HUDEP-2 (cell line): ENCODE measurements at regions not wholly inside any gene's neighbourhood (a gene's known extent, or its start where the extent isn't known, plus 50 kb on each side); places are given as distances from the start of the nearest gene placed in this dataset.
"Not testable (repeated sequence)": the region's sequence is repeated elsewhere in the genome, so short reads cannot be mapped to it uniquely, and the experiment has no call there.

Experiments used
- DNase-seq, 76 experiments: peaks; one replicate each; lab custom pipeline; 2025; ENCODE audit not compliant: unreplicated experiment in 76 of 76; lab: John Stamatoyannopoulos, UW

DNA sequence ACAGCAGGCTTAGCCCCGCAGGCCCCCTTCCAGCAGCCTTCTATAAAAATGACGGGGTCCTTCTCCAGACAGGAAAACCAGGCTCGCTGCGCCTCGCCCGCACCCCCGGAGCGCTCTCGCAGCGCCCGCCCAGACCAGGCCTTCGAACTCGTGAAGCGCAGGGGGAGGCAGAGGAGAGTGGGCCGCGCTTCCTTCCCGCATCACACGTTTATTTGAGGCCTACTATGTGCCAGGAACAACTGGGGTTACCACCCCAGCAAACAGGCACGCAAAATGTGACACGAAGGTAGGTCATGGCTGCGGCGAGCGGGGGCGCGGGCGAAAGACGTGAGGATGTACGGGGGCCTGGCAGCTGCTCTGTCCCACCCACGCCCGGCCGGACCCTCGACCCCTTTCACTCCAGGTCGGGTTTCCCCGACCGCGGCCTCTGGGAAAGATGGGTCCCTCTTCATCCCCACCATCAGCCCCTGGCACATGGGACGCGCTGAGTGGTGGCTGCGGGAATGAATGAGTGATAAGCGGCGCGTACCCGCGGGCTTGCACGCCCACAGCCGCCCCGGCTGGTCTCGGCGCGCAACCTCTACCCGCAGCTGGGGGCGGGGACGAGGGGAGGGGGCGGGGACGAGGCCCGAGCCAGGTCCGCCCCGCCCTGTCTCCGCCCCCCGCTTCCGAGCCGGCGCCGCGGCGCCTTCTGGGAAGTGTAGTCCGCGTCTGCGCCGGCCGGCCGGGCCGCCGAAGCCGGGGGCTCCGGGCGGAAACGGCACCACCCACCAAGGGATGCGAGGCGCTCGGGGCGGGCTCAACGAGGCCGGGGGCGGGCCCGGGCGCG, 59.1 kb downstream of the ZNF467 start:
- peak in 67 of 76 experiments; percentile 4 to 87 (median 63) for DNase-seq

DNA sequence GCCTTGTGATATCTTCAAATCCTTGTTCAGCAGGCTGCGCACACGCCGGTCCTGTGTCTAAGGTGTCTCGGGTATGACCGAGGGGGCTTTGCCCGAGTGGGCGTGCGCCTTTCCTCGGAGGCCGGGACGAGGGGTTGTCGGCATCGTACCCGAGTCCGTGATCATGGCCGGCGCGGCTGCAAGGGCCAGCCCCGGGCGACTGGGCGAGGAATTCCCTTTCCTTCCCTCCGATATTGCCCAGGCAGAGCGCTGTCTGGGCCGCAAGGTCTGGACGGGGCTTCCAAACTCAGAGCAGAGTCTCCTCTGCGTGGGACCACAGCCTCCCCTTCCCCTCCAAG, 59.7 kb downstream of the ZNF467 start:
- DNase-seq: no peak

DNA sequence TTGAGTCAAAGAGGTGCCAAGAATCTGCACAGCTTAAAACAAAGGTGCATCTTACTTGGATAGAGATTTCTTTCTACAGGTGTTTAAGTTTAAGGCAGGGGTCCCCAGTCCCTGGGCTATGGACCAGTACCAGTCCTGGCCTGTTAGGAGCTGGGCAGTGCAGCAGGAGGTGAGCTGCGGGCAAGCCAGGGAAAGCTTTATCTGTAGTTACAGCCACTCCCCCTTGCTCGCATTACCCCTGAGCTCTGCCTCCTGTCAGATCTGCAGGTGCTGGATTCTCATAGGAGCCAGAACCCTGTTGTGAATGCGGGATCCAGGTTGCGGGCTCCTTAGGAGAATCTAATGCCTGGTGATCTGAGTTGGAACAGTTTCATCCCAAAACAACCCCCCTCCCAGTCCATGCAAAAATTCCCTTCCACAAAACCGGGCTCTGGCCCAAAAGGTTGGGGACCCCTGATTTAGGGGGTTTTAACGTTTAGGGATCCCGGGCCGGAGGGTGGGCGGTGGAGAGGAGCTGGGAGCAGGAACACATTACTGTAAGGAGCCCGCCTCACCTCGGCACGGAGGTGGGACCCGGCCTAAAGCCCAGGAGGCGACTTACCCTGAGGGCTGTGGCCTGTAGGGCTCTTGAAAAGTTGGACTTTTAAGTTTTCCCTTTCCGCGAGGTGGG, 60.2 kb downstream of the ZNF467 start:
- DNase-seq: no peak

DNA sequence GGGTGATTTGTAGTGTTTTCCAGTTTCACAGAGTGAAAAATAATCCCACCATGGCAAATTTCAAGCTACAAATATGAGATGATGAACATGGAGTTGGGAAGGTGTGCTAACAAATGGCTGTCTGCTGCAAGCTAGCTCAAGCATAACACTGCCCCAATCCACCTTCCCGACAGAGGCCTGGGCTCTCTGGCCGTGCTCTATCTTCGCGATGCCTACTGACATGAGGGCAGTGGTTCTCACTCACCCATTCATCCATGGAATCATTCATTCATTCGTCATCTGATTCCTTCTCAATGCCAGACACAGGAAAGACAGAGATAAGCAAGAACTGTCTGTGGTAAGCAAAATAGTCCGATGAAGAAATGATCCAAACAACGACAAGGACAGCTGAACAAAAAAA, 65.4 kb downstream of the ZNF467 start:
- no peak for DNase-seq

DNA sequence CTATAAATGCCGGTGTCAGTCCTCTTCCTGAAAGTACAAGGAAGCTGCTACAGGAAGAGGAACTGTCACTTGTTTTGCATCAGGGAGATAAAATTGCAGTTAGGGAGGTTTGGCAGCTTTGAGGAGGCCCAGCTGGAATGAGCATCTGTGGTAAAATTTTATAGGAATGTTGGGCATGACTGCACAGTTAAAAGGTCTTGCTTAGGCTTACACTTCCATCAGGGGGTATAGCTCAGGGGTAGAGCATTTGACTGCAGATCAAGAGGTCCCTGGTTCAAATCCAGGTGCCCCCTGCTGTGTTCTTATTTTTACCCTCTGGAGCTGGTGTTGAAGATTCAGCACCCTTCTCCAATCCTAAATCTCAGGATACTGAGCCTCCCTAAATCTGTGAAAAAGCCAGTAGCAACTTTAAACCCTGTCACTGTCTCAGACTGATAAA, 65.9 kb downstream of the ZNF467 start:
- no peak for DNase-seq

DNA sequence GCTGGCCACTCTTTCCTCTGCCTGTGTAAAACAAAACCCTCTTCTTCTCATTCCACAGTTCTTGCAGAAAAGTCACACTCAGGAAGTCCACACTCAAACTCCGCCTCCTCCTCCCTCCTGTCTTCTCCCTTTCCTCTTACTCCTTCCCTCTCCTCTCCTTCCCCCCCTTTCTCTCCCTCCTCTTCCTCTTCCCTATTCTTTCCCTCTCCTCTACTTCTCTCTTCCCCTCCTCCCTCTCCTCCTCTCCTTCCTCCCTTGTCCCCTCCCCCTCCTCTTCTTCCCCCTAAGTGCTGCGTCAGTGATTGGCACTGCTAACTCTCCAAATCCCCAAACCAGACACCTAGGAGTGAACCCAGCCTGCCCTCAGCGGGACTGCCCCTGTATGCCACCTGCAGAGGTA, 67.0 kb downstream of the ZNF467 start:
- no peak for DNase-seq

DNA sequence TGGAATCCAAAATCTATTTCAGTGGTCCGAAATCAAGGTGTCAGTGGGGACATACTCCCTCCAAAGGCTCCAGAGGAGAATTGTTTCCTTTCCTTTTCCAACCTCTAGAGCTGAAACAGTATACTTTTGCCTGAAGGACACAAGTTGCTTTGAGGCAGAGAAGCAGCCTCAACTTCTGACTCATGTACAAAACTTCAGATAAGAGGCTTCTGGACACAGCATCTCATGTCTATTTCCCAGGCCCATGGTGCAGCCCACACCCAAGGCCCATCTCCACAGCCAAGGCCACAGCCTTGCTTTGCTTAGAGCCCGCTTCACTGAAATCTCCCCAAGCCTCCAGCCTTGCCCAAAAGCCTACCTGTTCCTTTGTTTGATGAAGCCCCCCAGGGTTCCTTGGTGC, 68.9 kb downstream of the ZNF467 start:
- peak in 1 of 76 experiments; percentile 8 for DNase-seq

DNA sequence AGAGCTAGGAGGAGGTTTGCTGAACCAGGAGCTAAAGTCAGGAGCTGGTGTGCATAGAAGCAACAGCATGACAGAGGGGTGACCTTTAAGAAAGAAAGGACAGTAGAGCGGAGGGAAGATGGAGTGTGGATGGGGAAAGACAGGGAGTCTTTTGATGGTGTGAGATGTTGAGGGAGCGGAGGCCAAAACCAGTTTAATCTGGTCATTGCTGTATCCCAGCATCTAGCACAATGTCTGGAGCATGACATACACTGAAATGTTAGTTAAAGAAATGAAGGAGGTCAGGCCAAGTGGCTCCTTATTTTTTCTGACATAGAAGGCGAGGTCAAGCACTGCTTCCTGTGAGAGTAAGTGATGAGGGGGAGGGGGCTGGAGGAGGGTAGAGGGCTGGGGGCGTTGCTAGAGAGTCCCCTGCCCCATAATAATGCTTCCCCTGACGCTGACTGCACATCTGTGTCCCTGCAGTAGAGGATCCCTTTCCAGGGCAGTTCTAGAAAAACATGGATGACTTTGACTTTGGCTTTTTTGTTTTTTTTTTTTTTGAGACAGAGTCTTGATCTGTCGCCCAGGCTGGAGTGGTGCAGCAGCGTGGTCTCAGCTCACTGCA, 70.2 kb downstream of the ZNF467 start:
- DNase-seq: no peak

DNA sequence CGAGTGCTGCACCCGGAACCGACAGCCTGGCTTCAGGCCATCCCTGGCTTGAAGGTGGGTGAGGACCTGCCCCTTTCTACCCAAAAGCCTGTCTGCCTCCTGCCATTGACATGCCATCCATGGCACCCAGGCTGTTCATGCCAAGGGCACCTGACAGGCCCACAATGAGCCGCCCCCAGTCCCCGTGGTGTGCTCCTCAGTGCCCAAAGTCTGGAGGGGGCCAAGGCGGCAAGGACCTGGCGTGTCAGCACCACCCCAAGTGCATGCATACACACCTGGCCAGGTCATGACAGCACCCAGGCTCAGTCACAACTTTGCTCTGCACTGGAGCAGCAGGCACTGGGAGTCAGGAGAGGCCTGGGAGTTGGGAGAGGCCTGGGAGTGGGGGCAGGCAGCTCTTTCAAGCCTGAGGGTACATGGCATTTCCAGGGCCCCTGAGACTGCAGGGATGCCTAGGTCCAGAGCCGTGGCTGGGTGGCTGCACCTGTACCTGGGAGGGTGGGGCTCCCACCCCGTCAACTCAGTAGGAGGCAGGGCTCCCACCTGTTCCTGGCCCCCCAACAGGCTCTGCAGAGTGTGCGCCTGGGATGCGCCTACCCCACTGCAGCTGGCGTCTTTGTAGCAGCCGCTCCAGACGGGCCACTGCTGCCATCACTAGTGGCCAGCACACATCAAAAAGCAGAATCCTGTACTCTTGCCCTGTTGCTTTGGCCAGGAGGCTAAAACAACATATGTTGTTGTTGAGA, 71.7 kb downstream of the ZNF467 start:
- no peak for DNase-seq

DNA sequence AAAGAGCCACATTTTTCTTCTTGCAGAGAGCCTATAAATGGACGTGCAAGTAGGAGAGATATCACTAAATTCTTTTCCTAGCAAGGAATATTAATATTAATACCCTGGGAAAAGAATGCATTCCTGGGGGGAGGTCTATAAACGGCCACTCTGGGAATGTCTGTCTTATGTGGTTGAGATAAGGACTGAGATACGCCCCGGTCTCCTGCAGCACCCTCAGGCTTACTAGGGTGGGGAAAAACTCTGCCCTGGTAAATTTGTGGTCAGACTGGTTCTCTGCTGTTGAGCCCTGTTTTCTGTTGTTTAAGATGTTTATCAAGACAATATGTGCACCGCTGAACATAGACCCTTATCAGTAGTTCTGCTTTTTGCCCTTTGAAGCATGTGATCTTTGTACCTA, 75.6 kb downstream of the ZNF467 start:
- DNase-seq: peak in 2 of 76 experiments; percentile 10 to 22

DNA sequence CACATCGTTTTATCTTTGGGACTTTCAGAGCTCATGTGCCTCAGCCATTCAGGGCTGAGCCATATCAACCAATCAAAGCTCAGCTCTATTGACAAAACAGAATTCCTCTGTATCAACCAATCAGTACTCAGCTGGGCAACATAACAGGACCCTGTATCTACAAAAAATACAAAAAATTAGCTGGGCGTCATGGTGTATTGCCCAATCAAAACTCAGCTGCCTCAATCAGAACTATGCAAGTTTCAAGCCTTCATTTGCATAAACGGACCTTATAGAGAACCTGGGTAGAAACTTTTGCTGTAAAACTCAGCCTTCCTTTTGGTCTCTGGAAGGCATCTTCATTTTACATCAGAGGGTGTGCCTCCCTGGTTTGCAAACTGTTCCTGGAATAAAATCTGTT, 77.1 kb downstream of the ZNF467 start:
- no peak for DNase-seq

DNA sequence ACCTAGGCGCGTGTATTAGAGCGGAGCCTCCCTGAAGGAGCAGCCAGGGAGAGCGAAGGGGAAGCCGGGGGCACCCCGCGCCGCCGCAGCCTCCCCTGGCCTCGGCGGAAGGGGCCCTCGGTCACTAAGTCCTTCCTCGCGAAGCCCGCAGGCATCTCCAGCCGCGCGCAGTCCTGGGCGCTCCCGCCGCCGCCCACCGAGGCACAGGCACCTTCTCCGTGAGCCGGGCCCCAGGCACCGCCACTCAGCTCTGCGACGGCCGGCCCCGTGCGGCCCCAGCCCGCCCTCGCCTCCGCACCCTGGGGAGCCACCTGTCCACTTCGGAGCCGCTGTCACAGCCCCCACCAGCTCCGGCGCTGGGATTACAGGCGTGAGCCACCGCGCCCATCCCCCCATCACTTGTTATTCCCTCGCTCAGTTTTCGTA, 80.8 kb downstream of the ZNF467 start:
- no peak for DNase-seq

DNA sequence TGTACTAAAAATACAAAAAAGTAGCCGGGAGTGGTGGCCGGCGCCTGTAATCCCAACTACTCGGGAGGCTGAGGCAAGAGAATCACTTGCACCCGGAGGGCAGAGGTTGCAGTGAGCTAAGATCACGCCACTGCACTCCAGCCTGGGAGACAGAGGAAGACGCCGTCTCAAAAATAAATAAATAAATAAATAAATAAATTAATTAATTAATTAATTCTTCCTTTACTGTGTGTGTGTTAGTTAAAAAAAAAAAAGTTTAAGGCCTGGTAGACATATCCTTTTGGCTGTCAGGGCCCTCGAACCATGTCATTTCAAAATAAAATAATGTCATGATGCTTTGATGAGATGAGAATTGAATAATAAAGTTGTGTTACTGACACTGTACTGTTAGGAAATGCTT, 81.3 kb downstream of the ZNF467 start:
- no peak for DNase-seq

DNA sequence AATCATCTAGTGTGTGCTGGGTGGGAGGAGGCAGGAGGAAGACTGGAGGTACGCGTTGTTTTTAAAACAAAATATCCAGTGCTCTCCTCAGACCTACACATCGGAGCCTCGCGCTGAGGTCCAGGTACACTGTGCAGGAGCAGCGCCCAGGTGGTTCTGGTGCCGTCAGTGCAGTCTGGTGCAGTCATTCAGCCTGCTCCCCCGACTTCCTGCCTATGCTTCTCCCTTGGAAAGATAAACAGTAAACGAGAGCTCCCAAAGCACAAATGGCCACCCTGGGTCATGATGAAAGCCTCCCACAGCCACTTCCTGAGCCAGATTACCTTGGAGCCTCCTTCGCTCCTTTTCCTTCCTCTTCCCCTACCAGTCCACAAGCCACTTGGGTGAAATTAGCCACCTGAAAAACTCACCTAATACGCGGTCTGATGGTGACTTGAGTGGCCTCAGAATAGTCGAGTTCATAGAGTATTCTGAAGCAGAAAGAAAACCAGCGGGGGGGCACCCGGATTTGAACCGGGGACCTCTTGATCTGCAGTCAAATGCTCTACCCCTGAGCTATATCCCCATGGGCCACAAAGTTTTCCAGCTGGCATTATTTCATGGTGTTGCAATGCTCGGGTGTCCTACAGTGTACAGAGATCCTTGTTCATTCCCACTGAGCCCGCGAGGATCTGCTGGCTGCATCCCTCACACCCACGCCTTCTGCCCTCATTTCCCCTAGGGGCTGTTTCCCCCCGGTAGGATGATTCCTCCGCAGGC, 82.5 kb downstream of the ZNF467 start:
- peak in 5 of 76 experiments; percentile 7 to 25 (median 13) for DNase-seq

DNA sequence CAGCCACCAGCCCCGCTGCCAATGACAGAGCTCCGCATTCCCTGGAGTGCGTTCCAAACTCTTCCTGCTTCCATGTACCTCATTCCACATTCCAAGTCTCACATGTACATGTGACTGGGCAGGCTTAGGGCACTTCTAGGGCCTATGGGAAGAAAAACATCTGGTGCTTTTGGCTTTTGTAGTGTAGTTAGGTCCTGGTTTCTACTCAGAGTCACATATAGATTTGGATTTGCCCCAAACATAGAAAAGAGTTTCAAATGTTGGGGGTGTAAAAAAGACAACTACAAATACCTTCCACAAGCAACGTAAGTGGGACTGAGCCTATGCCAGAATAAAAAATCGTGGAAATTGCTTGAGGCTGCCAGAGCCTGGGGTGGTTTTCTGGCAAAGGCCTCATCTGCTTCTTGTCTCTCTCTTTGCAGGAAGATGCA, 84.1 kb downstream of the ZNF467 start:
- no peak for DNase-seq

DNA sequence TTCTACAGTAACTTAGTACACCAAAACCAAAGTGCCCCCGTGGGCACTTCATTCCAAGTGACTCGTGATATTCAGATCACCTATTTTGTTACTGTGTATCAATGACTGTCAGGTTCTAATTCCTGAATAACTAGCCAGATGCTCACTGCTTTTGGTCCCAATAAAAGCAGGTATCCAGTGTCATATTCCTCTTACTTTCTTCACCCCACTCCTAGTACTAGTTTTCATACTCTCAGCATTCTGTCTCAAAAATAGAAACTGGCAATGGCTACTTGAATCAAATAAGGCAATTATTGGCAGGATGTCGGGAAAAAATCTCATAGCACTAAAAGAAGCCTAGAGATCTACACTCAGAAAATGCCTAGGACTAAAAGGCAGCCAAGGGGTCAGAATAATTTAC, 84.6 kb downstream of the ZNF467 start:
- no peak for DNase-seq

DNA sequence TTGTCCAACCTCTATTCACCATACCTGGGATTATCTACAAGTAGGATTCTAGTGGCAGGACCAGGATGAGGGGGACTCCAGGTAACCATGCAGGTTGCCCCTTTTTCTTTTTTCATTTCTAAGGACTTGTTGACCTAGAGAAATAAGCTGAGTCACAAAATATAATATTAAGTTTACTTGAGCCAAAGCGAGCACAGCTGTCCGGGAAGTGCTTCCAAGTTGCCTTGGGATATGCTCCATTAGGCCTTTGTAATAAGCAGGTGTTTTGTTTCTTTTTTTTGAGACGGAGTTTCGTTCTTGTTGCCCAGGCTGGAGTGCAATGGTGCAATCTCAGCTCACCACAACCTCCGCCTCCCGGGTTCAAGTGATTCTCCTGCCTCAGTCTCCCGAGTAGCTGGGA, 85.6 kb downstream of the ZNF467 start:
- not testable (repeated sequence) for DNase-seq

DNA sequence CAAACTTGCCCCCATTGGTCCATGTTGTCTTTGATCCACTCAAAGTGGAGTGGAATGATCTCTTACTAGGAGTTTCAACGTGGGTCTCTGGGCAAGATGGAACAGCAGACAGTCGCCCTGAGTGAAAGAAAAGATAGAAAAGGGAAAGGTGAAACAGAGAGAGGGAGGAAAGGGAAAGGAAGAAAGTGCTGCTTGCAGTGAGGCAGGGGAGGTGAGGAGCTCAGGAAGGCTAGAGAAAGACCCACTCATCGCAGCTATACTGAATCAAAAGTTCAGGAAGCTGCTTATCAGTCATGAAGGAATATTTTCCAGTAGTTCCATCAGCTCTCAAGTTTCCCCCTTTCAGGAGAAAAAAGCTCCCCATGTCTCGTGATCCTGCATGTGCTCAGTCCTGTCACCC, 86.9 kb downstream of the ZNF467 start:
- DNase-seq: no peak

DNA sequence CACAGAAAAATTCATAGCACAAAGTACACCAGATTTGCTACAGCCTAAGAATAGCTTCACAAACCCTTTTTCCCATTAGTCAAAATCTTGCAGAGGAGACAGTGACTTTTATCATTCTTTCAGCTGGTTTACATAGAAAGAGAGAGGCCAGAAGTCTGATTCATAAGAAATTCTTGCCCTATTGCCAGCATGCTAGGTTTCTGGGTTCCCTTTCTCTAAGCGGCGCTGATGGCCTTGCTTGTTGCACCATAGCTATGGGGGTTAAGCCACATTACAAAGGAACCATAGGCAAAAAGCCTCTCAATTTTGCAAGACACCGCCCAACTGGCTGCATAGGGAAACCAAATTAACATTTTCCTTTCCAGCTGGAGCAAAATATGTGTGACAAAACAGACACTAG, 87.4 kb downstream of the ZNF467 start:
- no peak for DNase-seq

DNA sequence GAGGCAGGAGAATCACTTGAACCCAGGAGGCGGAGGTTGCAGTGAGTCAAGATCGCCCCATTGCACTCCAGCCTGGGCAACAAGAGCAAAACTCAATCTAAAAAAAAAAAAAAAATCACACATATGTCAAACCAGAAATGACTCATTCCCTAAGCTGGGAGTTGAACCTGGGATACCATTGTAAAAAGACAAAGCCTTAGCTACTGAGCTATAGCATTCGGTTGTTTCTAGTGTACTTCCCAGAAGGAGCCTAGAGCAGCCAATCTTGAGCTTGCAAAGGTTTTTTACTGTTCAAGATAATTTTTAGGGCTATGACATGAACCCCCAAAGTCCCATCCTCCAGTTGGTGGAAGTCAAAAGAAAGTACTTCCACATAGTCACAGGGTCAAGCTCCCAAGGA, 87.9 kb downstream of the ZNF467 start:
- no peak for DNase-seq
